ENCODE measurements at regions not wholly inside any gene's neighbourhood (a gene's known extent, or its start where the extent isn't known, plus 50 kb on each side); places are given as distances from the start of the nearest gene placed in this dataset.
"Not testable (repeated sequence)": the region's sequence is repeated elsewhere in the genome, so short reads cannot be mapped to it uniquely, and the experiment has no call there.

DNA sequence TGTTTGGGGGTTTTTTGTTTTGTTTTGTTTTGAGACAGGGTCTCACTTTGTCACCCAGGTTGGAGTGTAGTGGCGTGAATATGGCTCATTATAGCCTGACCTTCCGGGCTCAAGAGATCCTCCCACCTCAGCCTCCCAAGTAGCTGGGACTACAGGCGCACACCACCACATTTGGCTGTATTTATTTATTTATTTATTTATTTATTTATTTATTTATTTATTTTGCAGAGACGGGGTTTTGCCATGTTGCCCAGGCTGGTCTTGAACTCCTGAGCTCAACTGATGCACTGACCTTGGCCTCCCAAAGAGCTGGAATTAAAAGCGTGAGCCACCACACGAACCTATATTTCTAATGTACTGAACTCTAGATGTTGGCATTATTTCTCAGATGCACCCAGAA is 105.2 kb upstream of the BEND4 start:
- H3K27ac ChIP-seq (ENCODE audit: low read depth in 1 of 2, low read length in 2 of 2); H3K4me3 ChIP-seq (ENCODE audit: low read length in 2 of 2); H3K27me3 ChIP-seq (ENCODE audit: control insufficient read depth in 1 of 2, insufficient read depth in 2 of 2, low read length in 1 of 2); intact Hi-C loops (cut with DNase I); H3K9me3 ChIP-seq (ENCODE audit: control insufficient read depth, low read length); H3K36me3 ChIP-seq (ENCODE audit: control insufficient read depth in 1 of 2, insufficient read depth in 2 of 2, low read length in 1 of 2); ATAC-seq (ENCODE audit: low FRiP score); H3K4me1 ChIP-seq (ENCODE audit: control insufficient read depth in 1 of 2, insufficient read depth in 2 of 2, low read length in 2 of 2); DNase-seq: not testable (repeated sequence)
- 89 to 93% methylated on average over 6 of the region's 6 CpGs for WGBS, 2 donors

DNA sequence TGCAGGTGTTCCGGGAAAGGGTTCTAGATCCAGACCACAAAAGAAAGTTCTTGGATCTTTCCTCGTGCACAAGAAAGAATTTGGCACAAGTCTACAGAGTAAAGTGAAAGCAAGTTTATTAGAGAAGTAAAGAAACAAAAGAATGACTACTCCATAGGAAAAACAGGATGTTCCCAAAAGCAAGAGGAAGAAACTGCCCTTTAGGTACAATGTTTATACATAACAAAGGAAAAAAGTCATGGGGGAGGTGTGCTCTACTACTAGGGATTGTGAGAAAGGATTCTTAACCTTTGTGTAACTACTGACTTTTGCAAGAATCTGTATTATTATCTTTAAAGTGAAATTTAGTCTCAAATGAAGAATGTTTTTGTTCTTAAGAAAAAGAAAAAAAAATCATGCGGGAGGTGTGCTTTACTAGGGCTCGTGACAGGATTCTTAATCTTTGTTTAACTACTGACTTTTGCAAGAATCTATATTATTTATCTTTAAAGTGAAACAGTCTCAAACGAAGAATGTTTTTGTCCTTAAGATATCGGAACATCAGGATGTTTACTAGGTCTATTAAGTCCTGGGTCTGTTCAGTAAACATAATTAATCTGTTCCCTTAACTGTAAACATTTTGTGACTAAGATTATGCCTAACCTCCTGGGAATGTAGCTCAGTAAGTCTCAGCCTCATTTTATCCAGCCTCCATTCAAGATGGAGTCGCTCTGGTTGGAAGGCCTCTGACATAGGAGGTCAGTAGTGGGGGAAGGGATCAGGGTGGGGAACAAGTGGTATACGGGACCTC is 110.4 kb upstream of the BEND4 start:
- ATAC-seq (ENCODE audit: low FRiP score) (no peak), DNase-seq (no peak)
- no peaks in the 10 kb centered on the region for H3K36me3 ChIP-seq (ENCODE audit: control insufficient read depth in 1 of 2, insufficient read depth in 2 of 2, low read length in 1 of 2)
- WGBS, 2 donors: 71 to 72% methylated on average over 8 of the region's 8 CpGs
- intact Hi-C loops (cut with DNase I): no loop called here
- H3K4me1 ChIP-seq (ENCODE audit: control insufficient read depth in 1 of 2, insufficient read depth in 2 of 2, low read length in 2 of 2): no peaks in the 10 kb centered on the region
- no peak overlapping the region for H3K27ac ChIP-seq (ENCODE audit: low read depth in 1 of 2, low read length in 2 of 2)
- H3K4me3 ChIP-seq (ENCODE audit: low read length in 2 of 2): no peak overlapping the region
- no peaks in the 10 kb centered on the region for H3K27me3 ChIP-seq (ENCODE audit: control insufficient read depth in 1 of 2, insufficient read depth in 2 of 2, low read length in 1 of 2)
- H3K9me3 ChIP-seq (ENCODE audit: control insufficient read depth, low read length): peaks cover 4% of the 10 kb centered on the region

DNA sequence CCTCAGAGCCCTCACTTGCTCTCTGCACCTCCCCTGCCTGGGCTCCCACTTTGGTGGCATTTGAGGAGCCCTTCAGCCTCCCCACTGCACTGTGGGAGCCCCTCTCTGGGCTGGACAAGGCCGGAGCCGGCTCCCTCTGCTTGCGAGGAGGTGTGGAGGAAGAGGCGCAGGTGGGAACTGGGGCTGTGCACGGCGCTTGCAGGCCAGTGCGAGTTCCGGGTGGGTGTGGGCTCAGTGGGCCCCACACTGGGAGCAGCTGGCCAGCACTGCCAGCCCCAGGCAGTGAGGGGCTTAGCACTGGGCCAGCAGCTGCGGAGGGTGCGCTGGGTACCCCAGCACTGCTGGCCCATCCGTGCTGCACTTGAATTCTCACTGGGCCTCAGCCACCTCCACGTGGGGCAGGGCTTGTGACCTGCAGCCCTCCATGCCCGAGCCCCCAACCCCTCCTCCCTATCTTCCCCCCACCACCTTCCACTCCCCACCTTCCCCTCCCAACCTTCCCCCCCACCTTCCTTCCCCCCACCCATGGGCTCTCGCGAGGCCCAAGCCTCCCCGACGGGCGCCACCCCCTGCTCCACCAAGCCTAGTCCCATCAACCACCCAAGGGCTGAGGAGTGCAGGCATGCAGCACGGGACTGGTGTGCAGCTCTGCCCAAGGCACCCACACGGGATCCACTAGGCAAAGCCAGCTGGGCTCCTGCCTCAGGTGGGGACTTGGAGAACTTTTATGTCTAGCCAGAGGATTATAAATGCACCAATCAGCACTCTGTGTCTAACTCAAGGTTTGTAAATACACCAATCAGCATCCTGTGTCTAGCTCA is 113.5 kb upstream of the BEND4 start:
- ATAC-seq (ENCODE audit: low FRiP score): no peak

DNA sequence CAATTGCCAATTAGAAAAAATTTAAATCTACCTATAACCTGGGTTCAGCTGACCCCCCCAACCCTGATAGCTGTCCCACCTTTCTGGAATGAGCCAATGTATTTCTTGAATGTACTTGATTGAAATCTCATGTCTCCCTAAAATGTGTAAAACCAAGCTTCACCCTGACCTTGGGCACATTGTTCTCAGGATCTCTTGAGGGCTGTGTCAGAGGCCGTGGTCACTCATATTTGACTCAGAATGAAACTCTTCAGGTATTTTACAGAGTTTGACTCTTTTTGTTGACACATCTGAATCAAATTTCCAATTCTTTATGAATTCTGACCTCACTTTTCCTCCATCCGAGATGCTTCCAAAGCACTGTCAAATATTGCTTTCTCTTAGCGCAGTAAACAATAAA is 115.3 kb upstream of the BEND4 start:
- no peak overlapping the region for H3K27ac ChIP-seq (ENCODE audit: low read depth in 1 of 2, low read length in 2 of 2)
- H3K36me3 ChIP-seq (ENCODE audit: control insufficient read depth in 1 of 2, insufficient read depth in 2 of 2, low read length in 1 of 2): no peaks in the 10 kb centered on the region
- DNase-seq: no peak
- 88 to 93% methylated on average over 3 of the region's 3 CpGs for WGBS, 2 donors
- intact Hi-C loops (cut with DNase I): no loop called here
- H3K9me3 ChIP-seq (ENCODE audit: control insufficient read depth, low read length): peaks cover 4% of the 10 kb centered on the region
- no peaks in the 10 kb centered on the region for H3K27me3 ChIP-seq (ENCODE audit: control insufficient read depth in 1 of 2, insufficient read depth in 2 of 2, low read length in 1 of 2)
- H3K4me3 ChIP-seq (ENCODE audit: low read length in 2 of 2): no peak overlapping the region
- no peaks in the 10 kb centered on the region for H3K4me1 ChIP-seq (ENCODE audit: control insufficient read depth in 1 of 2, insufficient read depth in 2 of 2, low read length in 2 of 2)
- no peak for ATAC-seq (ENCODE audit: low FRiP score)

More for the DNA sequence above, 113.5 kb upstream of the BEND4 start:
- Histone ChIP-seq H3K9me3 (ENCODE audit: control insufficient read depth, low read length) (peaks cover 4% of the 10 kb centered on the region), H3K27me3 (ENCODE audit: control insufficient read depth in 1 of 2, insufficient read depth in 2 of 2, low read length in 1 of 2) (no peaks in the 10 kb centered on the region), H3K36me3 (ENCODE audit: control insufficient read depth in 1 of 2, insufficient read depth in 2 of 2, low read length in 1 of 2) (no peaks in the 10 kb centered on the region), H3K27ac (ENCODE audit: low read depth in 1 of 2, low read length in 2 of 2) (no peak overlapping the region), H3K4me1 (ENCODE audit: control insufficient read depth in 1 of 2, insufficient read depth in 2 of 2, low read length in 2 of 2) (no peaks in the 10 kb centered on the region), H3K4me3 (ENCODE audit: low read length in 2 of 2) (no peak overlapping the region)
- no peak for DNase-seq
- intact Hi-C loops (cut with DNase I): no loop called here
- 90 to 93% methylated on average over 19 to 20 of the region's 20 CpGs for WGBS, 2 donors

DNA sequence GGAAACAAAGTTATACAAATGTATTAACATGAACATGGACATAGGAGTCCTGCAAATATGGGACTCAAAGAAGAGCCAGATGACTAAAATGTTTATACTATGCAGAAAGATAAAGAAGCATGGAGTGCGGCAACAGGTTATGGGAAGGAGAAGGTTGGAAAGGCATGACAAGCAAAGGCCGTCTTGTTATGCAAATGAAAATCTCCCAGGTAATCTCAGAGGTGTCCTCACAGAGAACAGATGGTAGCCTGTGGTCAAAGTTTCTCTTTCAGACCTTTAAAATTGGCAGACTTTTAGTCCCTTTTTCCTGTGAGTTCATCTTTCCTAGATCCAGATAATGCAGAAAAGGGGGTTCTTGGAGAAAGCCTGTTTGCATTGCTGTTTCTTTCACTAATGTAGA is 116.4 kb upstream of the BEND4 start:
- no peaks in the 10 kb centered on the region for H3K4me1 ChIP-seq (ENCODE audit: control insufficient read depth in 1 of 2, insufficient read depth in 2 of 2, low read length in 2 of 2)
- H3K36me3 ChIP-seq (ENCODE audit: control insufficient read depth in 1 of 2, insufficient read depth in 2 of 2, low read length in 1 of 2): no peaks in the 10 kb centered on the region
- no peak for DNase-seq
- H3K9me3 ChIP-seq (ENCODE audit: control insufficient read depth, low read length): peaks cover 4% of the 10 kb centered on the region
- no peak overlapping the region for H3K27ac ChIP-seq (ENCODE audit: low read depth in 1 of 2, low read length in 2 of 2)
- intact Hi-C loops (cut with DNase I): no loop called here
- ATAC-seq (ENCODE audit: low FRiP score): no peak
- no peak overlapping the region for H3K4me3 ChIP-seq (ENCODE audit: low read length in 2 of 2)
- no peaks in the 10 kb centered on the region for H3K27me3 ChIP-seq (ENCODE audit: control insufficient read depth in 1 of 2, insufficient read depth in 2 of 2, low read length in 1 of 2)
- WGBS, 2 donors: 76 to 81% methylated on average over 2 of the region's 2 CpGs

DNA sequence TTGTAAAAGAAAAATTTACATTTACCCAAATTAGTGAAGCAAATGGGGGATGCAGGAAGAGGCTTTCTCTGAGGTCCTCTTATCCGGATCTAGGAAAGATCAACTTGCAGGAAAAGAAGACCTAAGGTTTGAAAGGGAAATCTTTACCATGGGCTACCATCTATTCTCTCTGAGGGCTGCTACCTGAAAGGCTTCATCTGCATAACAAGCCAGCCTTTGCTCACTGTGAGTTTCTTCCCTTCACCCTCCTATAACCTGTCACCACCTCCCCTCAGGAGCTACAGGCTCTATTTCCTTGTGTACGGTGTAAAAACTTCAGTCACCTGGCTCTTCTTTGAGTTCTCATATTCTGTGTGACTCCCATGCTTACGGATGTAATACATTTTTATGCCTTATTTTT is 118.6 kb upstream of the BEND4 start:
- 85 to 88% methylated on average over 3 of the region's 3 CpGs for WGBS, 2 donors
- no peaks in the 10 kb centered on the region for H3K4me1 ChIP-seq (ENCODE audit: control insufficient read depth in 1 of 2, insufficient read depth in 2 of 2, low read length in 2 of 2)
- DNase-seq (no peak), ATAC-seq (ENCODE audit: low FRiP score) (no peak)
- intact Hi-C loops (cut with DNase I): no loop called here
- no peaks in the 10 kb centered on the region for H3K36me3 ChIP-seq (ENCODE audit: control insufficient read depth in 1 of 2, insufficient read depth in 2 of 2, low read length in 1 of 2)
- peaks cover 3% of the 10 kb centered on the region for H3K9me3 ChIP-seq (ENCODE audit: control insufficient read depth, low read length)
- no peak overlapping the region for H3K4me3 ChIP-seq (ENCODE audit: low read length in 2 of 2)
- no peak overlapping the region for H3K27ac ChIP-seq (ENCODE audit: low read depth in 1 of 2, low read length in 2 of 2)
- H3K27me3 ChIP-seq (ENCODE audit: control insufficient read depth in 1 of 2, insufficient read depth in 2 of 2, low read length in 1 of 2): no peaks in the 10 kb centered on the region

DNA sequence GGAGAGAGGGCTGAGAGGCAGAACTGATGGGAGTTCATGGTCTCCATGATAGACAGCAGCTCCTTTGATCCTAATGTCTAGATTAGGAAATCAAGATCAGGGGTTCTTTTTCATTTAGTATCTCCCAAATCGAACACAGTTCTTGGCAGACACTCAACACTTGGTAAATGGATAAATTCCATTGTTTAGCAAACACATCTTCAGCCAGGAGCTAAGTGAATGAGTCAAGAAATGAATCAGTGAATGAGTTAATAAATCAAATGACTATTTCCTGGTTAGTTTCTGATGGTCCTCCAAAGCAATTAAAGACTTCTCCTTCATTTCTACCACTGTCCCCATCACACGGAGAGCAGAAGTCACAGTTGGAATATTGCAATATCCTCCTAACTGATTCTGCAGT is 120.0 kb upstream of the SHISA3 start:
- DNase-seq (no peak), ATAC-seq (ENCODE audit: low FRiP score) (no peak)
- WGBS, 2 donors: 65 to 69% methylated on average over 2 of the region's 2 CpGs
- Histone ChIP-seq H3K4me3 (ENCODE audit: low read length in 2 of 2) (no peak overlapping the region), H3K27me3 (ENCODE audit: control insufficient read depth in 1 of 2, insufficient read depth in 2 of 2, low read length in 1 of 2) (no peaks in the 10 kb centered on the region), H3K9me3 (ENCODE audit: control insufficient read depth, low read length) (no peaks in the 10 kb centered on the region), H3K27ac (ENCODE audit: low read depth in 1 of 2, low read length in 2 of 2) (no peak overlapping the region), H3K36me3 (ENCODE audit: control insufficient read depth in 1 of 2, insufficient read depth in 2 of 2, low read length in 1 of 2) (no peaks in the 10 kb centered on the region), H3K4me1 (ENCODE audit: control insufficient read depth in 1 of 2, insufficient read depth in 2 of 2, low read length in 2 of 2) (no peaks in the 10 kb centered on the region)
- intact Hi-C loops (cut with DNase I): no loop called here

DNA sequence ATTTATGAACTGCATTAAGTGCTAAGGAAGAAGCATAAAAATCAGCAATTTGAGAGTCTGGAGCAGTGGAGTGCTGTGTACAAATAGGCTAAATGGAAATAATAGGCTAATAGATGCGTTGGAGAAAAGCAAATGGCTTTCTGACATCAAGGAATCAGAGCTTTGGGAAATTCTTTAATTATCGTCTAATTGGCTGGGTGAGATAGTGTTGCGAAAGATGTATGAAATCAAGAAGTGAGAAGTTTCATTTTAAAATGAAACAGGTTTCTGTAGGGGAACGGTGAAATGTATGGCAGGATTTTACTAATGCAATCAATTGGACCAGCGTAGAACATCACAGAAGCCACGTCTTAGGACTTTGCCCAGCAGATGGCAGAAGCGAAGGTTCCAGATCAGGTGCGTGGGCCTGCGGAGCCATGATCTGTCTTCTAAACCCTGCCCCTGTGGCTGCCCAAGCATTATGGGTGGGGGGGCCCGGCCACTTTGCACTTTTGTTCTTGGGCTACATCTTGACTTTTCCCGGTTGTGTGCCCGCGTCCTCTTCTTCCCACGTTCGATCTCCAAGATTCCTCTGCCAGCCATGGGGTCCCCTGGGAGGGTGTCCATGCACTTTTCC is 118.5 kb upstream of the SHISA3 start:
- WGBS, 2 donors: 84 to 86% methylated on average over 15 of the region's 15 CpGs

More for the DNA sequence above, 118.5 kb upstream of the SHISA3 start:
- no peaks in the 10 kb centered on the region for H3K9me3 ChIP-seq (ENCODE audit: control insufficient read depth, low read length)
- ATAC-seq (ENCODE audit: low FRiP score) (no peak), DNase-seq (no peak)
- H3K4me1 ChIP-seq (ENCODE audit: control insufficient read depth in 1 of 2, insufficient read depth in 2 of 2, low read length in 2 of 2): no peaks in the 10 kb centered on the region
- H3K27me3 ChIP-seq (ENCODE audit: control insufficient read depth in 1 of 2, insufficient read depth in 2 of 2, low read length in 1 of 2): no peaks in the 10 kb centered on the region
- intact Hi-C loops (cut with DNase I): no loop called here
- no peaks in the 10 kb centered on the region for H3K36me3 ChIP-seq (ENCODE audit: control insufficient read depth in 1 of 2, insufficient read depth in 2 of 2, low read length in 1 of 2)
- H3K27ac ChIP-seq (ENCODE audit: low read depth in 1 of 2, low read length in 2 of 2): no peak overlapping the region
- no peak overlapping the region for H3K4me3 ChIP-seq (ENCODE audit: low read length in 2 of 2)

Measured in aorta (tissue), 5 donors.